Keratinocyte (primary cell): ENCODE measurements at regions not wholly inside any gene's neighbourhood (a gene's known extent, or its start where the extent isn't known, plus 50 kb on each side); places are given as distances from the start of the nearest gene placed in this dataset.

Experiments
- EZH2 ChIP-seq: IDR thresholded peaks from one replicate; pipeline ENCODE4 v1.6.1; 2012; ENCODE audit warnings: inconsistent platforms, mild to moderate bottlenecking, low read length, moderate library complexity
- TF ChIP-seq, protein P1 (sequence below), 3 experiments: IDR thresholded peaks in 1 of 3; conservative IDR thresholded peaks in 1 of 3; optimal IDR thresholded peaks in 1 of 3; 2 replicates in 2 of 3; 3 replicates in 1 of 3; pipeline versions ENCODE3 to v1.5.1; 2011; ENCODE audit warnings: low read length in 3 of 3, mild to moderate bottlenecking in 3 of 3, moderate library complexity in 2 of 3, control low read depth in 1 of 3, inconsistent platforms in 1 of 3; ENCODE audit not compliant: insufficient read depth in 2 of 3; ENCODE audit errors: extremely low read depth in 1 of 3

DNA sequence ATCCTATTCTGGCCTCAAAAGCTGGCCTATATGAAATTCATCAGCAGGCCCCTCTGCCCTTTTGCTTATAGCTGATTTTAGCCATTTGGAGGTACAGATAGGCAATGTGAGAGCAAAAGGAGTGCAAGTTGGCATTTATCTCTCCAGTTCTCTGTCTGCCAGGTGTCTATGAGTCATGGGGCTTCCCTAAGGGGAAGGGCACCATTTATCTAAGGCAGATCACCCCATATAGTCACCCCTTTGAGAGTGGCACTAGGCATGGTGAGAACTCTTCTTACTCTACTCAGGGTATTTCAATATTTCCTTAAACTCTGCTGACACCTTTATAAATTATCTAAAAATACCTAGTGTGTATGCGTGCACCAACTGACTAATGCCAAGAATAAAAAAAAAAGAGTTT, 314.7 kb upstream of the CDH6 start:
- TF ChIP-seq, protein P1, sequence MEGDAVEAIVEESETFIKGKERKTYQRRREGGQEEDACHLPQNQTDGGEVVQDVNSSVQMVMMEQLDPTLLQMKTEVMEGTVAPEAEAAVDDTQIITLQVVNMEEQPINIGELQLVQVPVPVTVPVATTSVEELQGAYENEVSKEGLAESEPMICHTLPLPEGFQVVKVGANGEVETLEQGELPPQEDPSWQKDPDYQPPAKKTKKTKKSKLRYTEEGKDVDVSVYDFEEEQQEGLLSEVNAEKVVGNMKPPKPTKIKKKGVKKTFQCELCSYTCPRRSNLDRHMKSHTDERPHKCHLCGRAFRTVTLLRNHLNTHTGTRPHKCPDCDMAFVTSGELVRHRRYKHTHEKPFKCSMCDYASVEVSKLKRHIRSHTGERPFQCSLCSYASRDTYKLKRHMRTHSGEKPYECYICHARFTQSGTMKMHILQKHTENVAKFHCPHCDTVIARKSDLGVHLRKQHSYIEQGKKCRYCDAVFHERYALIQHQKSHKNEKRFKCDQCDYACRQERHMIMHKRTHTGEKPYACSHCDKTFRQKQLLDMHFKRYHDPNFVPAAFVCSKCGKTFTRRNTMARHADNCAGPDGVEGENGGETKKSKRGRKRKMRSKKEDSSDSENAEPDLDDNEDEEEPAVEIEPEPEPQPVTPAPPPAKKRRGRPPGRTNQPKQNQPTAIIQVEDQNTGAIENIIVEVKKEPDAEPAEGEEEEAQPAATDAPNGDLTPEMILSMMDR (optimal IDR thresholded peaks at IDR 0.05 in 1 of 3, IDR thresholded peaks at IDR 0.05 in 1 of 3, conservative IDR thresholded peaks at IDR 0.05 in 1 of 3; ENCODE audit: extremely low read depth in 1 of 3, insufficient read depth in 2 of 3, low read length in 3 of 3): no peak
- TF ChIP-seq EZH2: no peak
